K562 (cell line): ENCODE measurements at regions not wholly inside any gene's neighbourhood (a gene's known extent, or its start where the extent isn't known, plus 50 kb on each side); places are given as distances from the start of the nearest gene placed in this dataset.

Source experiments
- ATAC-seq: fragments of 200-7000 bp; cut with Tn5 transposase; 3 replicates; pipeline ENCODE4 v1.9.1; 2020; ENCODE audit warnings: moderate library complexity
- BruUV-seq: library from RNA; stranded (reverse); fragments of 400-500 nt; replicated peaks from 2 replicates; lab custom pipeline; 2021; lab: Mats Ljungman, UMichigan
- CTCF ChIA-PET: fragments of 300-600 bp; formaldehyde crosslinking; extraction: SDS; loops from one replicate; lab custom pipeline; 2021; ENCODE audit warnings: low intra/inter-chr PET ratio; lab: Yijun Ruan, JAX
- POLR2A ChIA-PET: fragments of 300-600, 350-650 bp; sonication (Branson Sonifier 250); formaldehyde crosslinking; extraction: SDS; loops from one replicate; lab custom pipeline; 2021; ENCODE audit warnings: antibody characterized with exemption, inconsistent platforms; lab: Yijun Ruan, JAX
- DNase-seq, 4 experiments: peaks; one replicate each; pipeline versions ENCODE4 v3.0.0 to v3.0.0-alpha.2; 2011 to 2018; ENCODE audit warnings: low spot score in 3 of 4, mixed read lengths in 3 of 4; ENCODE audit errors: extremely low read depth in 1 of 4
- FAIRE-seq: peaks from 2 replicates; lab custom pipeline; 2011; peaks lifted over from hg19 to GRCh38; lab: Jason Lieb, UNC
- H2AFZ ChIP-seq: 2 replicates; pipeline ENCODE4 v1.6.0; 2011; ENCODE audit warnings: low read depth, low read length, control low read depth, inconsistent platforms
- H3K27ac ChIP-seq: fragments of 200-600 bp; 3 replicates; pipeline ENCODE4 v1.8.0; 2011; ENCODE audit warnings: low read depth, mild to moderate bottlenecking, control low read depth, inconsistent platforms, low read length, moderate library complexity, mixed read lengths; ENCODE audit errors: extremely low read depth
- H3K27me3 ChIP-seq, 2 experiments: fragments of 300-600 bp in 1 of 2; 2 replicates in 1 of 2; 3 replicates in 1 of 2; pipeline versions ENCODE4 v1.6.0 to v1.8.0; 2011; ENCODE audit warnings: inconsistent platforms in 2 of 2, low read length in 2 of 2, mild to moderate bottlenecking in 1 of 2, mixed read lengths in 1 of 2, moderate library complexity in 1 of 2; ENCODE audit not compliant: control insufficient read depth in 2 of 2, insufficient read depth in 2 of 2
- H3K36me3 ChIP-seq: fragments of 300-600 bp; 3 replicates; pipeline ENCODE4 v1.8.0; 2011; ENCODE audit warnings: mild to moderate bottlenecking, low read length, inconsistent platforms; ENCODE audit not compliant: control insufficient read depth, insufficient read depth
- H3K4me1 ChIP-seq, 2 experiments: fragments of 200-600 bp in 1 of 2; replicated peaks in 1 of 2; 2 replicates in 1 of 2; 3 replicates in 1 of 2; pipeline versions ENCODE4 v1.5.1 to v1.8.0; 2011; ENCODE audit warnings: inconsistent platforms in 2 of 2, low read length in 2 of 2, mild to moderate bottlenecking in 1 of 2, mixed read lengths in 1 of 2, moderate library complexity in 1 of 2; ENCODE audit not compliant: control insufficient read depth in 2 of 2, insufficient read depth in 2 of 2
- H3K4me2 ChIP-seq: 2 replicates; pipeline ENCODE4 v1.6.1; 2011; ENCODE audit warnings: low read length, control low read depth, inconsistent platforms, mixed read lengths; ENCODE audit not compliant: insufficient read depth
- H3K4me3 ChIP-seq: fragments of 200-600 bp; sonication (generic), shearing (Covaris generic); 2 replicates; pipeline ENCODE4 v1.5.1; 2016; ENCODE audit warnings: control low read depth, inconsistent platforms
- H3K79me2 ChIP-seq: fragments of 200-600 bp; 3 replicates; pipeline ENCODE4 v1.8.0; 2011; ENCODE audit warnings: low read length, inconsistent platforms; ENCODE audit not compliant: control insufficient read depth, insufficient read depth
- H3K9ac ChIP-seq, 2 experiments: 2 replicates each; pipeline versions ENCODE4 v1.6.0 to v1.6.1; 2011; ENCODE audit warnings: low read depth in 2 of 2, low read length in 2 of 2, control low read depth in 1 of 2, inconsistent platforms in 1 of 2, mild to moderate bottlenecking in 1 of 2, mixed read lengths in 1 of 2; ENCODE audit not compliant: insufficient read depth in 1 of 2
- H3K9me1 ChIP-seq: one replicate; pipeline ENCODE4 v1.6.0; 2011; ENCODE audit warnings: inconsistent platforms, mild to moderate bottlenecking, low read length, moderate library complexity; ENCODE audit not compliant: control insufficient read depth, insufficient read depth
- H3K9me3 ChIP-seq: replicated peaks from 2 replicates; pipeline ENCODE4 v1.5.1; 2011; ENCODE audit warnings: low read depth, low read length, inconsistent platforms; ENCODE audit not compliant: control insufficient read depth, insufficient read depth
- H4K20me1 ChIP-seq: replicated peaks from 2 replicates; pipeline ENCODE4 v1.6.1; 2011; ENCODE audit warnings: low read length, inconsistent platforms, mixed read lengths; ENCODE audit not compliant: control insufficient read depth, insufficient read depth
- RBM25 ChIP-seq: fragments of 200-400 bp; formaldehyde crosslinking; IDR thresholded peaks from 2 replicates; pipeline ENCODE4 v1.6.1; 2018; ENCODE audit warnings: low read length, low read depth, moderate library complexity; ENCODE audit not compliant: severe bottlenecking
- SAP30 ChIP-seq: fragments of 200-600 bp; sonication (generic); IDR thresholded peaks from 2 replicates; pipeline ENCODE4 v1.6.1; 2012; ENCODE audit warnings: borderline replicate concordance, low read depth, mild to moderate bottlenecking, moderate library complexity, low read length, control low read depth, inconsistent platforms; ENCODE audit not compliant: insufficient read depth, poor library complexity, severe bottlenecking
- TAF9B ChIP-seq: fragments of 450-650 bp; IDR thresholded peaks from 2 replicates; pipeline ENCODE4 v1.6.1; 2018; ENCODE audit warnings: mild to moderate bottlenecking; ENCODE audit not compliant: partially characterized antibody
- ZNF143 ChIP-seq: sonication (generic); formaldehyde crosslinking; IDR thresholded peaks from 2 replicates; pipeline ENCODE4 v1.9.0; 2022; ENCODE audit warnings: mild to moderate bottlenecking, missing genetic modification reagents
- WGBS: fragments of 100-300 bp; shearing (Covaris generic); methylation state at CpG from one replicate; pipeline ENCODE4 v1.1.6; 2016; ENCODE audit warnings: low coverage, mixed read lengths; ENCODE audit not compliant: insufficient coverage; ENCODE audit errors: missing lambda C conversion rate; 5-methylcytosine and 5-hydroxymethylcytosine counted together
- in situ Hi-C: fragments of 300-500 bp; cut with MboI; formaldehyde crosslinking; loops from 4 replicates; pipeline ENCODE4 v1.15.0; 2018; ENCODE audit warnings: inconsistent platforms, mixed read lengths
- intact Hi-C: fragments of 100-400 bp; cut with micrococcal nuclease; formaldehyde crosslinking; loops from 2 replicates; pipeline ENCODE4 v1.14.2; 2022

DNA sequence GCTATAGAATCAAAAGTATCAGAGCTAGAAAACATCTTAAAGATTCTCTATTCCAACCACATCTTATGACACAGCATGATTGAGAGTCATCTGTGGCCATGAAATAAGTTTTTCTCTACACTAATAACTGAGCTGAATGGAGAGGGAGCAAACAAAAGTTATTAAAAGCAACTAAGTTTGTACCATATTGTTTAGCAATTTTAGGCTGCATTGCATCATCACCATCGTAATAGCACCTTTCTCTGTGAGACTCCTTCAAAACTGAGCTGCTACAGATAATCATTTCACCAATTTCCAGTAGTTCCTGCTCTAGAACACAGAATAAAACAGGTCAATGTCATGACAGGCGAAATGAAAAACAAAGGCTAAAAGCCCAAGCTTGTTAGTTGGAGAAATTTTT, 1183.9 kb downstream of the DIAPH3 start:
- H3K4me2 ChIP-seq: no peak overlapping the region
- FAIRE-seq: no peak
- POLR2A ChIA-PET: interaction anchor here (0.6 kb wide), 1 partner anchor 73 kb away, joined by 3 read pairs; no protein-coding TSS in a partner anchor
- no peaks in the 10 kb centered on the region for H3K9me1 ChIP-seq
- CTCF ChIA-PET: no interaction called here
- H3K36me3 ChIP-seq: no peaks in the 10 kb centered on the region
- no peak overlapping the region for H3K4me3 ChIP-seq
- no peak overlapping the region for H3K9ac ChIP-seq
- no peaks in the 10 kb centered on the region for H4K20me1 ChIP-seq
- no peak for TF ChIP-seq ZNF143 (CRISPR knock-in tag)
- TF ChIP-seq RBM25: no peak
- no peak for ATAC-seq
- no peaks in the 10 kb centered on the region for H3K9me3 ChIP-seq
- intact Hi-C loops (no loop called here), in situ Hi-C loops (no loop called here)
- BruUV-seq: no TSS peak
- no peak overlapping the region for H3K27ac ChIP-seq
- WGBS: 0% methylated on average over 2 of the region's 2 CpGs
- no peaks in the 10 kb centered on the region for H3K27me3 ChIP-seq
- DNase-seq: no peak
- H2AFZ ChIP-seq: no peak overlapping the region
- H3K79me2 ChIP-seq: no peaks in the 10 kb centered on the region
- no peaks in the 10 kb centered on the region for H3K4me1 ChIP-seq

DNA sequence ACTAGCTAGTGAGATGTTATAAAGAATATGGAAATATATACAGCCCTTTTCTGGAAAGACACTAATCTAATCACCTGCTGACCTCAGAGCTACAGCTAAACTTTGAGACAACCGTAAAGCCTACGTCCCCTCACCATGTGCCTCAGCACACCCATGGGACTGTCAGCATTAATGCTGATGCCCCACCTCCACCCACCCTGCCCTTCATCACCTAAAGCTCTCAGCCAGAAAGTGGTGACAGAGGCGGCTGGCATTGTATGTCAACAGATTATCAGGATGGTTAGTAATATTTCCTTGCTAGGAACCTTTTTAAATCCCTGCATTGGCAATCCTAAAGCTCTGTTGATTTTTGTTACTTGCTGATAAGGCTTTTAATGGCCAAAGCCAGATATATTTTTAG, 1177.9 kb downstream of the DIAPH3 start:
- Histone ChIP-seq H2AFZ (no peak overlapping the region), H3K9me3 (no peaks in the 10 kb centered on the region), H3K4me1 (no peaks in the 10 kb centered on the region), H3K4me3 (no peak overlapping the region), H3K27ac (no peak overlapping the region), H3K36me3 (no peaks in the 10 kb centered on the region), H3K4me2 (no peak overlapping the region), H3K79me2 (no peaks in the 10 kb centered on the region), H3K27me3 (no peaks in the 10 kb centered on the region), H4K20me1 (no peaks in the 10 kb centered on the region), H3K9me1 (no peaks in the 10 kb centered on the region)
- no peak for FAIRE-seq
- no TSS peak for BruUV-seq
- ChIA-PET CTCF (no interaction called here), POLR2A (no interaction called here)
- no peak for ATAC-seq
- WGBS: 0% methylated on average over 2 of the region's 3 CpGs
- intact Hi-C loops (no loop called here), in situ Hi-C loops (no loop called here)
- TF ChIP-seq TAF9B (no peak), SAP30 (no peak)
- TF ChIP-seq, all 486 proteins: peak for 0
- no peak overlapping the region for H3K9ac ChIP-seq
- no peak for DNase-seq
